Tibial nerve (tissue), 4 donors: ENCODE measurements at regions not wholly inside any gene's neighbourhood (a gene's known extent, or its start where the extent isn't known, plus 50 kb on each side); places are given as distances from the start of the nearest gene placed in this dataset.

Source experiments
- EP300 ChIP-seq, 2 donors: sonication (generic); formaldehyde crosslinking; IDR thresholded peaks; one replicate each; pipeline ENCODE4 v1.6.1; 2017; ENCODE audit warnings: antibody characterized with exemption in 2 of 2, mild to moderate bottlenecking in 1 of 2
- POLR2A ChIP-seq, 2 donors: fragments of 450-650 bp; IDR thresholded peaks; one replicate each; pipeline ENCODE4 v1.6.1; 2017; ENCODE audit warnings: antibody characterized with exemption in 2 of 2, mild to moderate bottlenecking in 2 of 2, moderate library complexity in 2 of 2
- TF ChIP-seq, protein P1 (sequence below), 5 experiments: fragments of 200-600 bp in 3 of 5; fragments of 450-650 bp in 2 of 5; sonication (generic) in 3 of 5; IDR thresholded peaks; one replicate each; pipeline ENCODE4 v1.5.1; 2016 to 2019; ENCODE audit warnings: antibody characterized with exemption in 5 of 5, mild to moderate bottlenecking in 3 of 5, moderate library complexity in 2 of 5

DNA sequence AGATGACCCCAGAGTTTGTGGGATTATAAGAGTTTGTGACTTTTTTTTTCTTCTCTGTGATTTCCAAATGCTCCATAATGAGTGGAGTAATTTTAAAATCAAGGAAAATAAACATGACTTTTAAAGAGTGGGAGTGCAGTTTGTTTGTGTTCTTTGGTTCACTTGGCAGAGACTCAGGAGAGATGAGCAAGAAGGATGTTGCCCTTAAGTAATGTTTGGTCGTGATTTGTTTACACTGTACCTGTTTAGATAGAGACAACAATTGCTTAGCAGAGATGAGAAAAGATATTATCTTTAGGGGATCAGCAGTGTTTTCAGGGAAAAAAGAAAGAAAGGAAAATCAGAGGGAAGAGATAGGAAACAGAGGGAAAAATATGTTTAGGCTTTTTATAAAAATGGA lies 170.8 kb downstream of the ADSS2 start:
- TF ChIP-seq, protein P1, sequence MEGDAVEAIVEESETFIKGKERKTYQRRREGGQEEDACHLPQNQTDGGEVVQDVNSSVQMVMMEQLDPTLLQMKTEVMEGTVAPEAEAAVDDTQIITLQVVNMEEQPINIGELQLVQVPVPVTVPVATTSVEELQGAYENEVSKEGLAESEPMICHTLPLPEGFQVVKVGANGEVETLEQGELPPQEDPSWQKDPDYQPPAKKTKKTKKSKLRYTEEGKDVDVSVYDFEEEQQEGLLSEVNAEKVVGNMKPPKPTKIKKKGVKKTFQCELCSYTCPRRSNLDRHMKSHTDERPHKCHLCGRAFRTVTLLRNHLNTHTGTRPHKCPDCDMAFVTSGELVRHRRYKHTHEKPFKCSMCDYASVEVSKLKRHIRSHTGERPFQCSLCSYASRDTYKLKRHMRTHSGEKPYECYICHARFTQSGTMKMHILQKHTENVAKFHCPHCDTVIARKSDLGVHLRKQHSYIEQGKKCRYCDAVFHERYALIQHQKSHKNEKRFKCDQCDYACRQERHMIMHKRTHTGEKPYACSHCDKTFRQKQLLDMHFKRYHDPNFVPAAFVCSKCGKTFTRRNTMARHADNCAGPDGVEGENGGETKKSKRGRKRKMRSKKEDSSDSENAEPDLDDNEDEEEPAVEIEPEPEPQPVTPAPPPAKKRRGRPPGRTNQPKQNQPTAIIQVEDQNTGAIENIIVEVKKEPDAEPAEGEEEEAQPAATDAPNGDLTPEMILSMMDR (IDR thresholded peaks at IDR 0.05) = no peak
- TF ChIP-seq EP300 (IDR thresholded peaks at IDR 0.05) (no peak), POLR2A (IDR thresholded peaks at IDR 0.05) (no peak)
